Stimulated activated CD8-positive, alpha-beta memory T cell treated with anti-CD3 and anti-CD28 coated beads, Interleukin-15, amount 100 ng/mL, for 48 hours (primary cell): ENCODE measurements at regions not wholly inside any gene's neighbourhood (a gene's known extent, or its start where the extent isn't known, plus 50 kb on each side); places are given as distances from the start of the nearest gene placed in this dataset.

Experiments used
- DNase-seq, 2 donors: peaks; one replicate each; pipeline ENCODE4 v3.0.0-alpha.2; 2020; ENCODE audit warnings: low read depth in 2 of 2

GRCh38 chr2:120936476-120937334 lies 201.0 kb downstream of the GLI2 start:
- no peak for DNase-seq

GRCh38 chr2:120937686-120938044 lies 202.0 kb downstream of the GLI2 start:
- no peak for DNase-seq

- DNase-seq, result no peak
These were observed 202.5 kb downstream of the GLI2 start for GRCh38 chr2:120938045-120938771.

GRCh38 chr2:120939595-120940318 lies 204.1 kb downstream of the GLI2 start:
- no peak for DNase-seq

GRCh38 chr2:120940319-120940696 lies 204.6 kb downstream of the GLI2 start:
- no peak for DNase-seq

- DNase-seq, result no peak
These were observed 205.1 kb downstream of the GLI2 start for GRCh38 chr2:120940726-120941256.

GRCh38 chr2:120941571-120942120 lies 206.0 kb downstream of the GLI2 start:
- DNase-seq, result no peak

- DNase-seq, result no peak
These were observed 207.0 kb downstream of the GLI2 start for GRCh38 chr2:120942658-120943057.

GRCh38 chr2:120943403-120944034 lies 207.9 kb downstream of the GLI2 start:
- no peak for DNase-seq

- DNase-seq, result no peak
These were observed 208.9 kb downstream of the GLI2 start for GRCh38 chr2:120944575-120944974.

- DNase-seq, result no peak
These were observed 209.4 kb downstream of the GLI2 start for GRCh38 chr2:120945091-120945490.

GRCh38 chr2:120945832-120946499 lies 210.3 kb downstream of the GLI2 start:
- DNase-seq, result no peak

GRCh38 chr2:120947327-120947726 lies 211.7 kb downstream of the GLI2 start:
- no peak for DNase-seq

GRCh38 chr2:120947982-120948661 lies 212.5 kb downstream of the GLI2 start:
- no peak for DNase-seq

- DNase-seq, result no peak
These were observed 213.0 kb downstream of the GLI2 start for GRCh38 chr2:120948662-120949011.

GRCh38 chr2:120949027-120949956 lies 213.6 kb downstream of the GLI2 start:
- no peak for DNase-seq

GRCh38 chr2:120949957-120950590 lies 214.4 kb downstream of the GLI2 start:
- DNase-seq, result no peak

GRCh38 chr2:120951693-120952092 lies 216.0 kb downstream of the GLI2 start:
- DNase-seq, result no peak

GRCh38 chr2:120952318-120952717 lies 216.7 kb downstream of the GLI2 start:
- no peak for DNase-seq
